ENCODE measurements at regions not wholly inside any gene's neighbourhood (a gene's known extent, or its start where the extent isn't known, plus 50 kb on each side); places are given as distances from the start of the nearest gene placed in this dataset.

- TF ChIP-seq EP300 (IDR thresholded peaks at IDR 0.05) (no peak), POLR2A (IDR thresholded peaks at IDR 0.05; ENCODE audit: low read depth) (no peak), POLR2AphosphoS5 (IDR thresholded peaks at IDR 0.05) (no peak)
- TF ChIP-seq, protein P1, sequence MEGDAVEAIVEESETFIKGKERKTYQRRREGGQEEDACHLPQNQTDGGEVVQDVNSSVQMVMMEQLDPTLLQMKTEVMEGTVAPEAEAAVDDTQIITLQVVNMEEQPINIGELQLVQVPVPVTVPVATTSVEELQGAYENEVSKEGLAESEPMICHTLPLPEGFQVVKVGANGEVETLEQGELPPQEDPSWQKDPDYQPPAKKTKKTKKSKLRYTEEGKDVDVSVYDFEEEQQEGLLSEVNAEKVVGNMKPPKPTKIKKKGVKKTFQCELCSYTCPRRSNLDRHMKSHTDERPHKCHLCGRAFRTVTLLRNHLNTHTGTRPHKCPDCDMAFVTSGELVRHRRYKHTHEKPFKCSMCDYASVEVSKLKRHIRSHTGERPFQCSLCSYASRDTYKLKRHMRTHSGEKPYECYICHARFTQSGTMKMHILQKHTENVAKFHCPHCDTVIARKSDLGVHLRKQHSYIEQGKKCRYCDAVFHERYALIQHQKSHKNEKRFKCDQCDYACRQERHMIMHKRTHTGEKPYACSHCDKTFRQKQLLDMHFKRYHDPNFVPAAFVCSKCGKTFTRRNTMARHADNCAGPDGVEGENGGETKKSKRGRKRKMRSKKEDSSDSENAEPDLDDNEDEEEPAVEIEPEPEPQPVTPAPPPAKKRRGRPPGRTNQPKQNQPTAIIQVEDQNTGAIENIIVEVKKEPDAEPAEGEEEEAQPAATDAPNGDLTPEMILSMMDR (IDR thresholded peaks at IDR 0.05), result no peak
Measured at GRCh38 chr4:81970454-81970853, 403.3 kb downstream of the HNRNPD start.
